PC-3 (cell line): ENCODE measurements at regions not wholly inside any gene's neighbourhood (a gene's known extent, or its start where the extent isn't known, plus 50 kb on each side); places are given as distances from the start of the nearest gene placed in this dataset.

Experiments
- CTCF ChIP-seq: fragments of 300-600 bp; sonication (generic); conservative IDR thresholded peaks from 2 replicates; pipeline ENCODE4 v1.5.1; 2017; ENCODE audit warnings: antibody characterized with exemption, low read depth, mild to moderate bottlenecking, low read length
- EZH2phosphoT487 ChIP-seq: fragments of 300-600 bp; sonication (generic); IDR thresholded peaks from 2 replicates; pipeline ENCODE4 v1.6.1; 2018; ENCODE audit warnings: mild to moderate bottlenecking, antibody characterized with exemption, low read length, borderline replicate concordance

GRCh38 chr13:99124794-99125316 is 75.8 kb upstream of the UBAC2 start:
- no peak for TF ChIP-seq CTCF
- no peak for TF ChIP-seq EZH2phosphoT487
